Activated gamma-delta T cell (primary cell): ENCODE measurements at regions not wholly inside any gene's neighbourhood (a gene's known extent, or its start where the extent isn't known, plus 50 kb on each side); places are given as distances from the start of the nearest gene placed in this dataset.

Experiments
- DNase-seq: peaks from one replicate; lab custom pipeline; 2025; lab: John Stamatoyannopoulos, UW

GRCh38 chr4:125434136-125434535, 119.4 kb downstream of the FAT4 start:
- no peak for DNase-seq

DNA sequence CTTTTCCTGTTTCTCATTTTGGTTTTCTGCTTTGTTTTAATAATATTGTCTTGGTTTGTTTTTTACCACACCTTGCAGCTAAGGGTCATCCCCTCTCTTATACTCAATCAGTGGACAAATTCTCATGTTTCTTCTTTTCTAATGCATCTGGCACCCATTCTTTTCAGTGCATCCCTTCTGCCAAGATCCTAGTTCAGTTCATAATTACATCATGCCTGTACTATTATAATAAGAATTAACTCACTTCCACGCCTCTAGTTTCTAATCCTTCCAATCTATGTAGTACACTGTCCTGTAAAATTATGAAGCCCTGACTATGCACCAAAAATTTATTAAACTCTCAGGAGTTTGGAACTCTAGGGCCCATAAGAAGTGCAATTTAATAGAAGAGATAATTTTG, 126.1 kb downstream of the FAT4 start:
- DNase-seq, result no peak

DNA sequence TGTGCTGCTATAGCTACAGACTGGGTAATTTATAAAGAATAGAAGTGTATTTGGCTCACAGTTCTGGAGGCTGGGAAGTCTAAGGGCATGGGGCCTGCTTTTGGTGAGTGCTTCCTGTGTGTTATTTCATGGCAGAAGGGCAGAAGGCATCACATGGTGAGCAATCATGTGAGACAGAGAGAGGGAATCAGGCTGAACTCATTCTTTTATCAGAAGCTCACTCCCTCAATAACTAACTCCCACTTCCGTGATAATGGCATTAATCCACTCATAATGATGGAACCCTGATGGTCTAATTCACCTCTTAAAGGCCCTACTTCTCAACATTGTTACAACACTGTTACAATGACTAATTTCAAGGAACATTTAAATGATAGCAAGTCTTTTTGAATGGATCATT, 129.4 kb downstream of the FAT4 start:
- no peak for DNase-seq

DNA sequence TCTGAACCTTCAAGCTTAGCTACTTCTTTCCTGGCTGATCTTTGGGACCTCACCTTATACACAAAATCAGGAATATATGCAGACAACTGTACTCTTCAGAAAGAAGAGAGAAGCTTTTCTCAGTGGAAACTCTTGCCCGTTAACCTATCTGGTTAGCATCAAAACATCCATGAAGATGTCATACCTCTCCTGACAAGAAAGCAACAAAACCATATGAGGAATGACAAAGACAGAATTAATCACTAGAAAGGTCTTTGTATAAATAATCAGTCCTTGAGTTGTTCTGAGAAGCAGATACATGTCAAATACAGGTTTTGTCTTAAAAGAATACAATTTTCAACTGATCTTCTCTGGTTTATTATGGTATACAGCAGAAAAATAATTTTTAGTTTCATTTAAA, 130.8 kb downstream of the FAT4 start:
- no peak for DNase-seq

- no peak for DNase-seq
Observed at GRCh38 chr4:125447551-125448290, 133.0 kb downstream of the FAT4 start.

DNA sequence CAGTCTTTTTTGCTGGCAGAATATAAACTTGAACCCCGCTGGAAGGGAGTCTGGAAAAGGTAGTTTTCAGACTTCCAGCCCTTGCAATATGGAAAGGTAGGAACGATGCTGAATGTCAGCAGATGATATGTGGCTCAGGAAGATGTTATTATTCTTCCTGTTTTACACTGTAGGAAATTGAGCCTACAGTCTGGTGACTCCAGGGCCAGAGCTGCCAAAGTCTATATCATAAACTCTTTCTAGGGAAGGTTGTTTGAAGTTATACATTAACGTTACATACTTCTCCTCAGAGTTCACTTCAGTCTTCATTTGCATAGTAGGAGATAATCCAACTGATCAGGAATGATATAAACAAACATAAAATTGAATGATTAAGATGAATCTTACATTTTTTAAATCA, 141.3 kb downstream of the FAT4 start:
- no peak for DNase-seq

- DNase-seq, result no peak
Observed at GRCh38 chr4:125459531-125459930, 144.8 kb downstream of the FAT4 start.

DNA sequence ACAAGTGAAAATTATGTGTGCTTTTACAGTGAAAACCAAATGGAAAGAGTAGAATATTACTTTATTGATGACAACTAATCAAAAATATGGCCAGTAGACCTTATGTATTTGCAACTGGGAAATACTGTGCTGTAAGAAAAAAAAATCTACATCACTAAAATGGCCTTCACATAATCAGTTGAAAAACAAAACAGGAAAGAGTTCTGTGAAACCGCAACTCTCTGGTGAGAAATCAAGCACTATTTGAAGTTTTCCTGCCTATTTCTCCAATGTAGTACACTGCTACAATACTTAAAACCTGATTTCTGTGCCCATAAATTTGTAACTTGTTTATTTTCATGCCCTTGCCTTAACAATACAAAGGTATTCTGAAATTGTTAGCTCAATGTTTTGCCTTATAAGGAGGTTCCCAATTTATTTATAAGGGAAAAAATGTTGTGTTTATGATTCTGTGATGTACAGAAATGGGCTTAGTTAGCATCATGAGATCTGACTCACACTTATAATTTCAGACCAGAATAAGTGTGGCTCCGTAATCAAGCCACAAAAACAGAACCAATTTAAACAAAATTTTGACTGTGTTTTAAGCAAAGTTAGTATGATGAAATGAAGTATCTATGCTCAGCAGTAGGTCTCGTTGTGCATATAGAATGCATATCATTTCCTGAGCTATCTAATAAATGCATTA, 147.1 kb downstream of the FAT4 start:
- no peak for DNase-seq

DNA sequence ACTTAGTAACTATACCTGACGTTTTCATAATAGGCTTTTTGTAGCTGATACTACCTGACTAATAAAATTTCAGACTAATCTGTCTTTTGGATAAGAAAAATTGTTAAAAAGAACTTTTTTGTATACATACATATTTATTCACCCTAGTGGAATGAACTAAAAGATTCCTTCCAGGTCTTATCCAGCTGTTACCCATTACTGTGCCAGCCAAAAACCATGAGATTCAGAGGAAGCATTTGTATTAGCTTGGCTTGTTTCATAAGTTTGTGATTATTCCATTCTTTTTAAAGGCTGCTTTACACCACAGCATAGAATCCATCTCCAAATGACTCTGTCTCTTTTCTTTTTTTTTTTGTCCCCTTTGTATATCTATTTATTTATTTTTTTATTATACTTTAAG, 149.4 kb downstream of the FAT4 start:
- no peak for DNase-seq

DNA sequence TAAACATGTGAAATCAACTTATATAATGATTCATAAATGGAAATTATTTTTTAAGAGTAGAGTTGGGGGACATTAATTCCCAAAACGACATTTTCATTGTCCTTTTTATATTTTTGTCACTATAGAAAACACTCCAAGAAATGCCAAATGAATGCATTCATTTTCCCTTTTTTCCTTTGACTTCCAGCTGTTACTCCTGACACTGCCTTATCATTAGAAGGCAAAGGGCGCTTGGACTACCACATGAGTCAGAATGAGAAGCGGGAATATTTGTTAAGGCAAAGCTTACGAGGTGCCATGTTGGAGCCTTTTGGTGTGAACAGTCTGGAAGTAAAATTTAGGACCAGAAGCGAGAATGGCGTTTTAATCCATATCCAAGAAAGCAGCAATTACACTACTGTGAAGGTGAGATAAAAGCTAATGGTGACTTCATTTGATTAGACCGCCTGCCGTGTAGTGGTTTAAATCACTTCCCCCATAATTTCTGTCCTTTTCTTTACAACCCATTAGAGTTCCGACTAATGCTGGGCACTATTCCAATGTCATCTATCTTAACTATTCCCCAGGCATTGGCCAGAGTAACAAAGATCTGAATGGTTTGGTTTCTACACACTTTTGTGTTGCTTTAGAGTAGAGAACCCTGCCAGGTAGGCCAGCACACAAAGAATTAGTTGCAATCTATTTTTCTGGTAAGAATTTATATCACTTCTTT, 166.7 kb downstream of the FAT4 start:
- DNase-seq, result no peak

GRCh38 chr4:125482822-125483221, 168.1 kb downstream of the FAT4 start:
- DNase-seq, result no peak

GRCh38 chr4:125483278-125483677, 168.5 kb downstream of the FAT4 start:
- no peak for DNase-seq

DNA sequence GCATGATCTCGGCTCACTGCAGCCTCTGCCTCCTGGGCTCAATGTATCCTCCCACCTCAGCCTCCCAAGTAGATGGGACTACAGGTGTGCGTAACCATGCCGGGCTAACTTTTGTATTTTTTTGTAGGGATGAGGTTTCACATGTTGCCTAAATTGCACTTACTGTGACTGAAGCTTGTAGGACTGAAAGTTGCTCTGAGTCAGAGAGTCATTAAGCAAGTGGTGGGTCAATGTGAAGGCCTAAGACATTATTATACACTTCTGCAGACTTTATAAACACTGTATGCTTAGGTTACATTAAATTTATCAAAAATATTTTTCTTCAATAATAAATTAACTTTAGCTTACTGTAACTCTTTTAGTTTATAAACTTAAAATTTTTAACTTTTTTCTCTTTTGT, 170.2 kb downstream of the FAT4 start:
- no peak for DNase-seq

DNA sequence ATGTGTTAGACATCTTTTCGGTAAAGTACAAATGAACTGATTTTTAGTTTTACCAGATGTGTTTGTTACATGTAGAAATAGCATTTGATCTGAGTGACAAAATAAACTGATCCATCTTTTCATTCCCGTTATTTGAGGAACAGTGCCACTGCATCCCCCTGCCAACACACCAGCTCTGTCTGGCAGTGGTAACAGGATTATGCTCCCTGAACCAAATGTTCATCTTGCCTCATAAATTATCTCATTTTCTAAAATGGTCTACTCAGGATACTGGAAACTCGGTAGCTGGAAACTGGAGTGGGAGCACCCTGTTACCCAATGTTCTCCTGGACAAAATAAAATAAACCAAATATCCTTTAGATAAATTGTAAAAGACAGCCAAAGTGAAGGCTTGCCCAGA, 171.6 kb downstream of the FAT4 start:
- no peak for DNase-seq

DNA sequence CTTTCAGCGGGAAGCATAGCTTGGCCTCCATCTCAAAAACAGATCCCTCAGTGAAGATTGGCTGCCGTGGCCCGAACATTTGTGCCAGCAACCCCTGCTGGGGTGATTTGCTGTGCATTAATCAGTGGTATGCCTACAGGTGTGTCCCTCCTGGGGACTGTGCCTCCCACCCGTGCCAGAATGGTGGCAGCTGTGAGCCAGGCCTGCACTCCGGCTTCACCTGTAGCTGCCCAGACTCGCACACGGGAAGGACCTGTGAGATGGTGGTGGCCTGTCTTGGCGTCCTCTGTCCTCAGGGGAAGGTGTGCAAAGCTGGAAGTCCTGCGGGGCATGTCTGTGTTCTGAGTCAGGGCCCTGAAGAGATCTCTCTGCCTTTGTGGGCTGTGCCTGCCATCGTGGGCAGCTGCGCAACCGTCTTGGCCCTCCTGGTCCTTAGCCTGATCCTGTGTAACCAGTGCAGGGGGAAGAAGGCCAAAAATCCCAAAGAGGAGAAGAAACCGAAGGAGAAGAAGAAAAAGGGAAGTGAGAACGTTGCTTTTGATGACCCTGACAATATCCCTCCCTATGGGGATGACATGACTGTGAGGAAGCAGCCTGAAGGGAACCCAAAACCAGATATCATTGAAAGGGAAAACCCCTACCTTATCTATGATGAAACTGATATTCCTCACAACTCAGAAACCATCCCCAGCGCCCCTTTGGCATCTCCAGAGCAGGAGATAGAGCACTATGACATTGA, 175.4 kb downstream of the FAT4 start:
- DNase-seq, result no peak

GRCh38 chr4:125492957-125493356, 178.2 kb downstream of the FAT4 start:
- no peak for DNase-seq

DNA sequence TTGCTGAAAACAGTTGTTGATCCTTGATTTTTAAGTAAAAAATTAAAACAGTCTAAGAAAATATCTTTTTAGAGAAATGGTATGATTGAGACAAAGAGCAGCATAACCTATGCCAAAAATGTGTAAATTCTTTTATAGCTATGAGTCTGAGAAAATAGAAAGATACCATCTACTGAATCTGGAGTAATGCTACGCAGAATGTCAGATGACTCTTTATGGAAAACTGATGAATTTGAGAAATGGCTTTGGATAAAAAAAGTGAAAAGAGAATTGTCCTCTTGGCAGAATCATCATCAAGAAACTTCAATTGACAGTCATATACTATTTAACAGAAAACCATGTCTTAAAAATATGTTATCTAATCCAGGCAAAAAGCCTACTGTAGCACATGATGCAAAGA, 183.1 kb downstream of the FAT4 start:
- DNase-seq, result no peak

DNA sequence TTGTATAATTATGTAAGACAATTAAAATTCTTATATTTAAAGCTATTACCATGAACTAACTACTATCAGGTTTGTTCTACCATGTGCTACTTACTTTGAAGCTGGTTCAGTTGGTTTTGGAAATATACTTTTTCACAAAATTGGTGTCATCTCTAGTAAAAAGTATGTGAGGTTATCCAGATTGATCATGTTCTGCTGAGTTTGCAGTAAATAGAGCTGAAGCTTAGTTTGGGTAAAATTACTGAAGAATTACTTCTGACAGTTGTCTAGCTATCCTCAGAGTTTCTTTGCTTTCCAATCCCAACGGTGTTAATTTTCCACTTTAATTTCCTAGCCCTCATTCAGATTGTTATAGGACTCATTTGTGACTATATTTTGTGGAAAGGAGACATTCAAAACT, 184.2 kb downstream of the FAT4 start:
- no peak for DNase-seq

DNA sequence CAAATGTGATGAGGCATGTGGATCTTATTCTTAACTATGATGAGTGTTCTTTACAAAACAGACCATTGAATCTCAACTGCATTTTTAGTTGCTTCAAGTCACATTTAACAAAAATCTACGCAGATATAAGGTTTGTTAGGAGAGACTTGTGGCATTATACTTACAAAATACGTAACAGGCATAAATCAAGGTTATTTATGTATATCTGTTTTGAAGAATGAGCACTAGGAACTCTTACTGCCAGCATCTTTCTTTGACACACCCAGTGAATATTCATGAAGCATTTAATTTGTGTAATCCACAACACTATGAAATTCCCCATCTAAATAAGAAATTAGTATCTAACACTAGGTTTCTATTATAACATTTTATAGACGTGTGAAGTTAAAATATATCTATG, 186.3 kb downstream of the FAT4 start:
- DNase-seq, result no peak

GRCh38 chr4:125501568-125501967, 186.8 kb downstream of the FAT4 start:
- no peak for DNase-seq

DNA sequence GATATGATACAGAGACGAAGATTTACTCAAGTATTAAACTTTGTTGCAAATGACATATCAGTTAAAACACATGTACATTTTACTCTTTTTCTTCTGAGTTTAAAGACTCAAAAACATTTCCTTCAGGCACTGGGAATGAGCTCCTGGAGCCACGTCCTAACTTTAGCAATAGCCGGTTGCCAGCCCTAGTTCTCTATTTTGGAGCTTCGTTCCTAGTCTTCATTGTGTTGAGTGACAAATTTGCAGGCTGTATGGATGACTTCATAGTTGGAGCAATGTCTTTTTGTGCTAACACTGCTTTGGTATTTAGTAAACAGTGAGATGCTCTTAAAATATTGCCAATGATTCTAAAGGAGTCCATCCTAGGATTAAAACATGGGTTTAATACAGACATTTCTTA, 190.9 kb downstream of the FAT4 start:
- no peak for DNase-seq

- no peak for DNase-seq
Observed at GRCh38 chr4:125507141-125507540, 192.4 kb downstream of the FAT4 start.
